ENCODE measurements at regions not wholly inside any gene's neighbourhood (a gene's known extent, or its start where the extent isn't known, plus 50 kb on each side); places are given as distances from the start of the nearest gene placed in this dataset.

DNA sequence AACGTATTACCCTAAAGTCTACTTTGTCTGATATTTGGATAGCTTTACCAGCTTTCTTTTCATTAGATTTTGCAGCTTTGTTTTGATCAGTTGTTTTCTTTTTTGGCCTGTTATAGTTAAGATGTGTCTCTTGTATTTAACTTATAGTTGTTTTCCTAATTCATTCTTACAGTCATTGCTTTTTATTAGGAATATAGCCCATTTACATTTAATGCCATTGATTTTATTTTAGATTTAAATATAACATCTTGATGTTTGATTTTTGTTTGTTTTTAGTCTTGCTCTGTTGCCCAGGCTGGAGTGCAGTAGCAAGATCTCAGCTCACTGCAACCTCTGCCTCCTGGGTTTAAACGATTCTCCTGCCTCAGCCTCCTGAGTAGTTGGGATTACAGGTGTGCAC is 215.9 kb upstream of the HDAC4 start:
- CTCF ChIA-PET, result no interaction called here
- FAIRE-seq, result no peak
- no TSS peak for BruUV-seq (replicated peaks)

More for the DNA sequence above, 215.9 kb upstream of the HDAC4 start:
- RAD21 ChIA-PET (ENCODE audit: unreplicated experiment), result no interaction called here
- POLR2A ChIA-PET, result no interaction called here
- no peak overlapping the region for H3K4me2 ChIP-seq (ENCODE audit: control insufficient read depth, insufficient read depth)
- in situ Hi-C loops (cut with MboI) (no loop called here), intact Hi-C loops (cut with micrococcal nuclease; ENCODE audit: unreplicated experiment) (no loop called here)
- WGBS (ENCODE audit: insufficient coverage, insufficient replicate concordance, low lambda C conversion rate, missing lambda C conversion rate), result 24% methylated on average over 2 of the region's 2 CpGs
- no peak overlapping the region for H3K27ac ChIP-seq (ENCODE audit: control insufficient read depth, insufficient read depth)
- H3K36me3 ChIP-seq (ENCODE audit: control insufficient read depth in 2 of 2, insufficient read depth in 2 of 2, low read length in 1 of 2), result no peaks in the 10 kb centered on the region
- no peaks in the 10 kb centered on the region; a peak in 1 of 4 replicates for H3K27me3 ChIP-seq (replicated peaks in 1 of 2; ENCODE audit: control insufficient read depth in 2 of 2, insufficient read depth in 2 of 2, low read length in 1 of 2)
- H3K4me1 ChIP-seq (ENCODE audit: control insufficient read depth, insufficient read depth, low read length), result no peaks in the 10 kb centered on the region
- DNase-seq (ENCODE audit: low read depth, low spot score) (no peak), ATAC-seq (no peak)
- no peaks in the 10 kb centered on the region for H3K79me2 ChIP-seq (ENCODE audit: control insufficient read depth, insufficient read depth, low read length)
- H3K9ac ChIP-seq (ENCODE audit: control insufficient read depth, insufficient read depth, low read length), result no peak overlapping the region
- H3K9me3 ChIP-seq (replicated peaks; ENCODE audit: control insufficient read depth, insufficient read depth, low read length), result no peaks in the 10 kb centered on the region
- SMC1A ChIA-PET (ENCODE audit: uncharacterized antibody, unreplicated experiment), result no interaction called here
- H2AFZ ChIP-seq (ENCODE audit: control insufficient read depth, low read depth, low read length), result no peak overlapping the region
- H4K20me1 ChIP-seq (ENCODE audit: control insufficient read depth, insufficient read depth), result no peaks in the 10 kb centered on the region
- TF ChIP-seq ATF2 (IDR thresholded peaks at IDR 0.05; ENCODE audit: low read length), result no peak
- no peak for TF ChIP-seq IKZF1 (conservative IDR thresholded peaks at IDR 0.05)
- TF ChIP-seq MAX (IDR thresholded peaks at IDR 0.05; ENCODE audit: low read depth, low read length), result no peak
- TF ChIP-seq BHLHE40 (IDR thresholded peaks at IDR 0.05; ENCODE audit: borderline replicate concordance in 1 of 2, low read depth in 2 of 2, low read length in 1 of 2), result no peak
- TF ChIP-seq, protein P1, sequence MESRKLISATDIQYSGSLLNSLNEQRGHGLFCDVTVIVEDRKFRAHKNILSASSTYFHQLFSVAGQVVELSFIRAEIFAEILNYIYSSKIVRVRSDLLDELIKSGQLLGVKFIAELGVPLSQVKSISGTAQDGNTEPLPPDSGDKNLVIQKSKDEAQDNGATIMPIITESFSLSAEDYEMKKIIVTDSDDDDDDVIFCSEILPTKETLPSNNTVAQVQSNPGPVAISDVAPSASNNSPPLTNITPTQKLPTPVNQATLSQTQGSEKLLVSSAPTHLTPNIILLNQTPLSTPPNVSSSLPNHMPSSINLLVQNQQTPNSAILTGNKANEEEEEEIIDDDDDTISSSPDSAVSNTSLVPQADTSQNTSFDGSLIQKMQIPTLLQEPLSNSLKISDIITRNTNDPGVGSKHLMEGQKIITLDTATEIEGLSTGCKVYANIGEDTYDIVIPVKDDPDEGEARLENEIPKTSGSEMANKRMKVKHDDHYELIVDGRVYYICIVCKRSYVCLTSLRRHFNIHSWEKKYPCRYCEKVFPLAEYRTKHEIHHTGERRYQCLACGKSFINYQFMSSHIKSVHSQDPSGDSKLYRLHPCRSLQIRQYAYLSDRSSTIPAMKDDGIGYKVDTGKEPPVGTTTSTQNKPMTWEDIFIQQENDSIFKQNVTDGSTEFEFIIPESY (IDR thresholded peaks at IDR 0.05), result no peak
- no peak for TF ChIP-seq SMARCA5 (IDR thresholded peaks at IDR 0.05)
- no peak for TF ChIP-seq STAT3 (IDR thresholded peaks at IDR 0.05; ENCODE audit: low read depth, low read length)
- no peak for TF ChIP-seq SUPT20H (IDR thresholded peaks at IDR 0.05; ENCODE audit: borderline replicate concordance, control insufficient read depth, low read depth, low read length)
- no peak for TF ChIP-seq MLLT1 (IDR thresholded peaks at IDR 0.05)
- no peak for TF ChIP-seq PAX5 (IDR thresholded peaks at IDR 0.05; ENCODE audit: borderline replicate concordance, low read depth, low read length)
- TF ChIP-seq PAX8 (IDR thresholded peaks at IDR 0.05), result no peak
- no peak for TF ChIP-seq RFX5 (IDR thresholded peaks at IDR 0.05; ENCODE audit: low read depth, low read length)
- no peak for TF ChIP-seq NBN (IDR thresholded peaks at IDR 0.05)
- TF ChIP-seq PML (IDR thresholded peaks at IDR 0.05; ENCODE audit: low read length), result no peak
- no peak for TF ChIP-seq YY1 (IDR thresholded peaks at IDR 0.05; ENCODE audit: low read depth, low read length)
- TF ChIP-seq USF2 (IDR thresholded peaks at IDR 0.05; ENCODE audit: borderline replicate concordance, low read depth, low read length), result no peak
- no peak overlapping the region for H3K4me3 ChIP-seq

Measured in GM12878 (cell line).